SHP77 treated with DMSO at 0.1 percent for 48 hours (cell line): ENCODE measurements at regions not wholly inside any gene's neighbourhood (a gene's known extent, or its start where the extent isn't known, plus 50 kb on each side); places are given as distances from the start of the nearest gene placed in this dataset.
"Not testable (repeated sequence)": the region's sequence is repeated elsewhere in the genome, so short reads cannot be mapped to it uniquely, and the experiment has no call there.

ENCODE experiments used
- DNase-seq: peaks from one replicate; lab custom pipeline; 2025; lab: John Stamatoyannopoulos, UW

- DNase-seq = no peak
These were observed 207.9 kb downstream of the C9orf50 start for GRCh38 chr9:129412814-129413536.

DNA sequence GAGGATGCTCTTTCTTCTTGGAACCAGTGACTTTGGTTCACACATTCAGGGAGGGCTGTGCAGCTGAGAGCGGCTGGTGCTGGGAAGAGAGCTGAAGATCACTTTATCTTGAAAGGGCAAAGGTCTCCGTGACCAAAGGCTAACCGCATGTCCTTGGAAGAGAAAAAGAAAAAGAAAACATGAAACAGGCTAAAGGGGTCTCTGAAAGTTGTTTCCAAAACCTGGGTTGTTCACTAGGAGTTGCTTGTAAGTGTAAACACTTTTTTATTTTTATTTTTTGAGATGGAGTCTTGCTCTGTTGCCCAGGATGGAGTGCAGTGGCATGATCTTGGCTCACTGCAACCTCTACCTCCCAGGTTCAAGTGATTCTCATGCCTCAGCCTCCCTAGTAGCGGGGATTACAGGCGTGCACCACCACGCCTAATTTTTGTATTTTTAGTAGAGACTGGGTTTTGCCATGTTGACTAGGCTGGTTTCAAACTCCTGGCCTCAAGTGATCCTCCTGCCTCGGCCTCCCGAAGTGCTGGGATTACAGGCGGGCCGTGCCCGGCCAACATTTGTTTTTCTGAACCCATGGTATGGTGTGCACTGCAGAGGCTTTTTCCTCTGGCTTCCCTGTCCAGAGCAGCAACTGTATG lies 208.6 kb downstream of the C9orf50 start:
- DNase-seq = not testable (repeated sequence)

- DNase-seq = no peak
These were observed 209.3 kb downstream of the C9orf50 start for GRCh38 chr9:129411501-129412175.

GRCh38 chr9:129410226-129410625 lies 210.7 kb downstream of the C9orf50 start:
- DNase-seq = no peak

DNA sequence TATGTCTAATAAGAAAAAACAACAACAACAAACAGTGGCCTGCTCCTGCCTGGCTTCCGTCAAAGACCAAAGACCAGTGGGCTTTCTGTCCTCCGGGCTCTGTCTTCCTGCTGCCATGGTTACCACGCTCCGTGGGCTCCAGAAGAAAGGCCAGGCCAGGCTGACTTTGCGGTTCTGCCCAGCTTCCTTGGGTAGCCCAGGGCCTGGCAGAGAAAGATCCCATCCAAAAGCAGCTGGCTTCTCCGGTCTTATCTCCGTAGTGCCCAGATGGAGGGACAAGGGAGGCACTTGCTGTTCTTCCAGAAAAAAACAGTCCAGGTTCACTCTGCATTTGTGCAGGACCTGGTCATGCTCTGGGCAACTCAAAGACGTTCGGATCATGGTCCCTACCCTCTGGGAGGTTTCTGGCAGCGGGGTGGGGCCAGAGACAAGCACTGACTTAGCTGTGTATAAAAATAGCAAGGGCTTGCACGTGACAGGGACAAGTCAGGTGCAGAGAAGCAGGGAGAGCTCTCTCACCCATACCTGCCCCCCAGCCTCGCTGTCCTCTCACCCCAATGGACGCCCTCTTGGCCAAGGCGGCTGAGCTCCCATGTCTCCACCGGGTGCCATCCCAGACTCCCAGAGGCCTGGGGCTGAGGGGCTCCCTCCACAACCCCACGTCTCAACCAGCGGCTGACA lies 212.2 kb downstream of the C9orf50 start:
- no peak for DNase-seq

- DNase-seq = no peak
These were observed 212.9 kb downstream of the C9orf50 start for GRCh38 chr9:129407905-129408452.

GRCh38 chr9:129406278-129407225 lies 214.3 kb downstream of the C9orf50 start:
- no peak for DNase-seq

DNA sequence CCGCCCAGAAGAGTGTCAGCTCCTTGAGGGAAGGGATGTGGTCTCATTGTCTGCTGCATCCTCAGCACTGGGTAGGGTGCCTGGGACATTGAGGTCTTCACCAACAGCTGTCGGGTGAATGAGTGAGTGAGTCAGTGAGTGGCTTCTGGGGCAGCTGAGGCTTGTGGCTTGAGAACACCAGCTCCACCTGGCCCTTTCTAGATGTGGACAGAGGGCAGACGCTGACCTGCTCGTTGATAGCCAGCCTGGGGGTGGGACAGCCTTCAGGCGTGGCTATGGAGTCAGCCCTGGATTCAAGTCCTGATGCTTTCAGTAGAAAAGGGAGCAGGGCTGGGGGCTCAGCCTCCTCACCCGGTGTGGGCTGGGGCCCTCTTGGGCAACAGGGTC lies 215.1 kb downstream of the C9orf50 start:
- no peak for DNase-seq

GRCh38 chr9:129405089-129405826 lies 215.6 kb downstream of the C9orf50 start:
- no peak for DNase-seq

GRCh38 chr9:129404621-129405020 lies 216.3 kb downstream of the C9orf50 start:
- no peak for DNase-seq

DNA sequence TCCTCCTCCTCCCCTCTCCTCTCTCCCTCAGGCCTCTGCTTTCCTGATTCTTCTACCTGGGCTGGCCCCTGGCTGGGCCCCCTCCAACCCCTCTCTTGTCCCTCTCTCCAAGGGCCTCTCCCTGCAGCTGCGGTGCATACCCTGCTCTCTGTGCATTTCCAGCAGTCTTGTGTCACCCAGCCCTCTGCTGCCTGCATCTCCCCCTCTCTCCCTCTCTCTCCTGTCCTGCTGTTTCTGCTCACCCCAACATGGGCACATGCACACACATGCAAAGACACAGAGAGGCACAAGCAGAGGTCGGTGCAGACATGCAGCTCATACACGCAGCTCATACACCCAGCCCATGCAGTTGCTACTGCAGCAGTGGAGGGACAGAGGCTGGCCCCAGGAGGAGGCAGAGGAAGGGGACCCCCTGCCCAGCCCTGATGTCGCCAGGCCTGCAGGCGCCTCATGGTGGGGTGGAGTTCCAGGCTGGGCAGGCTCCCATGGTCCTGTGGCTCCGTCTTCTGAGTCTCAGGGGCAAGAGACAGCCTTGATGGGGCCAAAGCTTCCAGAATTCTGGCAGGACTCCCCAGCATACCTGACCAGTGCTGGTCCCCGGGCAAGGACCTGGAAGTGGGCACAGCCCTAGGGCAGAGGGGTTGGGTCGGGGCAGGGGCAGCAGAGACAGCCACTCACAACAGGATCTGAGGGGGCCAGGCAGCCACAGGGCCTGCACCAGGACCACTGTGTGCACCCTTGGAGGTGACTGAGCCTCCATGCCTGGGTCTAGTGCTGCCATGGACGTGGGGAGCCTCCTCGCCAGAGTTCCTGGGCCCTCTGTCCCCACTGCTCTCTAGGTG lies 216.9 kb downstream of the C9orf50 start:
- no peak for DNase-seq

DNA sequence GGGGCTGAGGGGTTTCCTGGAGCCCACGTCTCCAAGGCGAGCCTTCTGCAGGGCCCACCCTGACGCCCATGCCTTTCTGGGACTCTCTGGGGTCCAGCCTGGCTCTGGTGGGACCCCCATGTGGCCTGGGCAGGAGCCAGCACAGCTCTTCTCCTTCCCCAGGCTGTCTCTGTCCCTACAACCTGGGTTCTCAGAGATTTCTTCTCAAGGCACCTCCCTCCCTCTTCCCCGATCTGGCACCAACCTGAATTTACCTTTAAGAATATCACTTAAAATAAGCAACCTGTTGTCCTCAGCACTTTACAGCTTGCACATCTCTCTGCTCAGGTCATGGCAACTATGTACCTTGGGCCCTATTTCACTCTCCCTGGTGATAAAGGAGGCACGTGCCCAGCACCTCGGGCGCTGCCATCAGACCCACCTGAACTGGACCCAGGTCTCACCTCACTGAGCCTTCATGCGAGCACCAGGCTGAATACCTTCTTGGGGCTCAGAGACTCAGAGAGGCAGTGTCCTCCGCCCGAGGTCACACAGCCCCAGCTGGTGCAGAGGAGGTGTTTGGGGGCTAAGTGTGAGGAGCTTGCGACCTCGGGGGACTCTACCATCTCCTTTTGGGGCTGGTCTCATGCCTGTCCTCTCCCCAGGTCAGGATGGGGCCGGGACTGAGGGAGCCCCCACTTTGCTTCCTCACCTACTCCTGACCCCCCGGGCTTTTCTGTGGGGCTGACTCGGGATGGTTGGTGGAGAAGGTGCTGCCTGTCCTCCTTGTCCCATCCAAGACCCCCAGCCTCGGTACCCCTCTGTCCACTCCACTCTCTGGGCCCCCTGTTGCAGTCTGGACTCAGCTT lies 217.7 kb downstream of the C9orf50 start:
- no peak for DNase-seq

DNA sequence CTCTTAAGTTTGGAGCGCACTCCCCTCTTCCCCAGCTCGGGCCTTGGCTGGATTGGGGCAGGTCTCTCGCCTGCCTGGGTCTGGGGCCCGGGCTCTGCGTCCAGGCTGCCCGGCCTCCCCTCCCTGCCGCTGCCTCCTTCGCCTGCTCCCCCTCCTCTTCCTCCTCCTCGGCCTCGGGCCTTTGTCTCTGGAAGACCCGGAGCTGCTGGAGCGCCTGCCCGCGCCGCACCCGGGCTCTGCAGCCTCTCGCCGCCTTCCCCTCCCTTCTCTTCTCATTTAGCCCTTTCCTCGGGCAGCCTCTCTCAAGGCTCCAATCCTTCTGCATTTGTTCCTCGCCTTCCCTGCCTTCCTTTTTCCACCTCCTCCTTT lies 218.5 kb downstream of the C9orf50 start:
- no peak for DNase-seq

DNA sequence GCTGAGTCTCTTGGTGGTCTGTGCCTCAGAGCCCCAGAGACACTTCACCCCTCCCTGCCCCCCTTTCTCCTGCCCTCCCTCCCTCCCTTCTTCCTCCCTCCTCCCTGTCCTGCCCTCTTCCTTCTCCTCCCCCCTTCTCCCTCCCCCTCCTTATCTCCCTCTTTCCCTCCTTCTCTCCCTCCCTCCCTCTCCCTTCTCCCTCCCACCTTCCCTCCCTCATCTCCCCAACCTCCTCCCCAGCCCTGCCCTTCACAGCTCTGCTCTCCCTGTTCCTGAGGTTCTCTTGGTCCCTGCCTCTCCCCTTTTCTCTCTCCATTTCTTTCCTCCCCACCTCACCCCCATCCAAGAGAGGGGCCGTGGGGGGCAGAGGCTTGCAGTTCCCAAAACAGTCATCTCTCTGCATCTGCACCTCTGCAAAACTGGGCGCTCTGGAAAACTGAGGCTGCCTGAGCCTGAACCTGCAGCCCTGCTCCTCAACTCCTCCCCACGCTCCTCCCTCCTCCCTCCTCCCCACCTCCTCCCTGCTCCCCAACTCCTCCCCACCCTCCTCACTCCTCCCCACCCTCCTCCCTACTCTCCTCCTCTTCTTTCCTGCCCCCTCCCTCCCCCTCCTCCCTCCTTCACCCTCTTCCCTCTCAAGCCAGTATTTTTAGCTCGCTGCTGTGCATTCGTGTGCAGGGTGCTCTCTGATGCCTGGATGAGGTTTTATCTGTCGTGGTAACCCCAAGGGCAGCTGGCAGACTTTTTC lies 219.1 kb downstream of the C9orf50 start:
- DNase-seq = no peak

- no peak for DNase-seq
These were observed 219.8 kb downstream of the C9orf50 start for GRCh38 chr9:129400971-129401622.

- DNase-seq = no peak
These were observed 220.6 kb downstream of the C9orf50 start for GRCh38 chr9:129400001-129400970.
